ENCODE measurements at regions not wholly inside any gene's neighbourhood (a gene's known extent, or its start where the extent isn't known, plus 50 kb on each side); places are given as distances from the start of the nearest gene placed in this dataset.

GRCh38 chr22:49373289-49373666 is 454.4 kb downstream of the BRD1 start:
- DNase-seq = no peak

GRCh38 chr22:49372530-49373288 is 455.0 kb downstream of the BRD1 start:
- DNase-seq = no peak

DNA sequence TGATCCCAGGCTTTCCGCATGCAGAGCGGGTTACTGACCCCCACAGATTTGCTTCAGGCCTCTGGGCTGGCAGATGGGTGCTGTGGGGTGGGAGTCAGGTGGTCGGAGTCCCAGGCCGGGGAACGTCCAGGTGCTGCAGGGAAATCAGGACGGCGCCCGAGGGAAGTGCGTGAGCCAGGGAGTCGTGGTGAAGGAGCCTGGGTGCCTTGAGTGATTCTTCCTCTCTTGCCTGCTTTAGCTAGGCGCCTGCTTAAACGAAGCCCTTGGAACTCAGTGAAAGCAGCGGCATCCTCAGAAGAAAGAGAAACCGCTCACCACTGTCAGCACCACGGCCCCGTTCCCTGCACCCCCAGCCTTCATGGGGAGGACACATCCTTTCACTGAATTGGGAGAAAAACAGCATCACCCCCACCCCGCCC is 455.6 kb downstream of the BRD1 start:
- DNase-seq = no peak

DNA sequence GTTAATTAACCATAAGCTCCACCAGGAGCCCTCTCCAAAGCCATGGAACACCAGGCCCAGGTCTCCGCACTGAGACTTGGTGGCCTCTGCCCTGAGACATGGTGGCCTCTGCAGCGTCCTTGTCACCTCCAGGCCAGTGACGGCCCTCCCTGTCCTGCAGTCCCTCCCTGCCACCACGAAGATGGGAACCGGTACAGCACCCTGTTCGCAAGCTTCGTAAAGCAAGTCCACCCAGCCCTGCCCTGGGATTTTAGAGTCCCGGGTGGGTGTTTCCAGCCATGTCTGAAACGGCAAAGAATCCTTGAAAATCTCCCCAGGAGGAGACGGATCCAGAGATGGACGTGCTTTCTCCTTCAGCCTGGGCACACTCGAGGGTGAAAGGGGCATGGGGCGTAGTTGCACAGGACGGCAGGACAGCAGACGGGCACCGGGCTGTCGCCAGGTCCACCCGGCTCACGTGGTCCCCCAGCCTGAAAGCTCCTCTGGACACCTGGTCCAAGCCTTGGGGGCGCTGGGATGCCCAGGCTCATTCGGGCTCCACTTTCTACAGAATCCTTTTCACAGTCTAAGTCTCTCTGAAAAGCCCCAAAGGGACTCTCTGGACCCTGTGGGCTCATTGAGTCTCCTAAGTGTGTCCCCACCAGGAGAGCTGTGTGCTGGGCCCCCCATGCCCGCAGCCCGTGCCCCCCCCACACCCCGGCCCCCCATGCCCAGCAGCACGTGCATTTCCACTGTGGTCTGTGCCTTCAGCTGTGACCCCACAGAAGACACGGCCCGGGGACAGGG is 456.2 kb downstream of the BRD1 start:
- no peak for DNase-seq

GRCh38 chr22:49370627-49371301 is 456.9 kb downstream of the BRD1 start:
- no peak for DNase-seq

DNA sequence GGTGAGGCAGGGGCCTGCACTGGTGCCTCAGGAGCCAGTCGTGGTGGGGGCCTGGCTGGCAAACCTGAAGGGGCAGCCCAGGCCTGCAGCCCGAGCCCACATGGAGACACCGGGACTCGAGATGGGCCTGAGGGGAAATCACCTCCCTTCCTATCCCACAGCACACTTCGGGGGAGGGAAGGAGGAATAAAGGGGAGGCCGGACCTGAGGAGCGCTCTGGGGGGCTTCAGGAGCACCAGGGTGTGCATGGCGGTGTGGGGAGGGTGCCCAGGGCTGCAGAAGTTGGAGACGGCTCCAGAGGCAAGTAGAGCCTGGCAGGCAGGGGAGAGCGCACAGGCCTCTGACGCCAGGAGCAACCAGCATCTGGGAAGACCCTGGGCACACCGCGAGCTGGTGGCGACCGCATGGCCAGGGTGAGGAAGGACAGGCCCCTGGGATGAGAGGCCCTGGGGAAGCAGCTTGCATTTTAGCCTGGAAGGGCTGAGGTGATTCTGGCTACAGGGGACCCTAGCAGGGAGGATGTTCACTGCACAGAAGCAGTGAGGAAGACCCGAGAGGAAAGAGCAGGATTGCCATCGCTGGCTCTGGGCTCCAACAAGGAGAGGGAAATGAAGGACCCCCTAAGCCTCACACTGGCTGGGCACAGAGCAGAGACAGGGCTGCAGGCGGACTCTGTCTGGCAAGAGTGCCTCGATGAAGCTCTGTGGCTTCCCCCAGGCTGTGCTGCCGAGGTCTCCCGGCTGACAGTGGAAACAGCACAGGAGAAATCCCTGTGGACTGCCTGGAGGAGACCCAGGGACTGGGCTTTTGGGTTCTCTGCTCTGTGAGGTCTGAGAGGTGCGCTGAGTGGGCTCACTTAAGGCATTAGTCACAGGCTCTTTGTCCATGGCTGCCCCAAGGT is 457.7 kb downstream of the BRD1 start:
- no peak for DNase-seq

- no peak for DNase-seq
Observed at GRCh38 chr22:49368976-49369725, 458.5 kb downstream of the BRD1 start.

- DNase-seq = no peak
Observed at GRCh38 chr22:49368221-49368975, 459.3 kb downstream of the BRD1 start.

DNA sequence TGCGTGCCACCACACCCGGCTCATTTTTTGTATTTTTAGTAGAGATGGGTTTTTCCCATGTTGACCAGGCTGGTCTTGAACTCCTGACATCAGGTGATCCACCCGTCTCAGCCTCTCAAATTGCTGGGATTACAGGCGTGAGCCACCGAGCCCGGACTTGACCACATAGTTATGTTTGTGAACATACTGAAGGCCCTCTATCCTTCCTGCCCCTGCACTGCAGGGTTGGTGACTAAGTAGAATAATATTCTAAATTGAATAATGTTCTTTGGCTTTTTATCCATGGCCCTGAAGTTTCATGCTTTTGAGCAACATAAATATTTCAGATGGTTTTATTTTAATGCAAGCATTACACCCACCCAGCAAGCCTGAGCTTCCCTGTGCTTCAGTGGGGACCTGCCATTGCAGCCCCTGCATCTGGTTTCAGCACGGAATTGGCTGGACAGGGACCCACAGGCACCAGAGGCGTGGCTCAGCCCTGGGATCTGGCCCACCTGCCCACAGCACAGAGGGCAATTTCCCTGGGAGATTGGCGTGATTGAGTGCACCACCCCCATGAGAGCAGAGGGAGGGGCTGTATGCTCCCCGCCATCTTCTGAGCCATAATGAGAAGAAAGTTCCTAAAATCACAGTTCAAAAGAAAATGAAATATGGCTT is 460.5 kb downstream of the BRD1 start:
- DNase-seq = no peak

DNA sequence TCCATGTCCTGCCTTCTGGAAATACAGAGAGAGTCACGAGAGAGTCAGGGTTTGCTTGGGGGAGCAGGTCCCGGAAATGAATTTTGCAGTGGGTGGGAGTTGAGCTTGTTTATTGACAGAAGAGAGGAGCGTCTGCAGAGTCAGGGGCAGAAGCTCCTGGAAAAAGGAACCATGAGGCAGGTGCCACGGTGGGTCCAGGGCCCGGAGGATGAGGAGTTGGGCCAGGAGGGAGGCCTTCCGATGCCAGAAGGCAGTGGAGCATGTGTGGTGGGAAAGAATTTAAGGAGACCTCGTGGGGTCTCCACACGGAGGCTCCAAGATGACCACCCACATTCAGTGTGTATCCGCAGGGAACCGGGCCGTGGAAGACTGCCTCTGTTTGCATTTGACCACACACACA is 461.2 kb downstream of the BRD1 start:
- DNase-seq = no peak

- no peak for DNase-seq
Observed at GRCh38 chr22:49365910-49366309, 461.8 kb downstream of the BRD1 start.

- no peak for DNase-seq
Observed at GRCh38 chr22:49365191-49365837, 462.4 kb downstream of the BRD1 start.

GRCh38 chr22:49364398-49364797 is 463.3 kb downstream of the BRD1 start:
- no peak for DNase-seq

- no peak for DNase-seq
Observed at GRCh38 chr22:49363526-49364230, 464.0 kb downstream of the BRD1 start.

GRCh38 chr22:49362211-49362839 is 465.3 kb downstream of the BRD1 start:
- DNase-seq = no peak

DNA sequence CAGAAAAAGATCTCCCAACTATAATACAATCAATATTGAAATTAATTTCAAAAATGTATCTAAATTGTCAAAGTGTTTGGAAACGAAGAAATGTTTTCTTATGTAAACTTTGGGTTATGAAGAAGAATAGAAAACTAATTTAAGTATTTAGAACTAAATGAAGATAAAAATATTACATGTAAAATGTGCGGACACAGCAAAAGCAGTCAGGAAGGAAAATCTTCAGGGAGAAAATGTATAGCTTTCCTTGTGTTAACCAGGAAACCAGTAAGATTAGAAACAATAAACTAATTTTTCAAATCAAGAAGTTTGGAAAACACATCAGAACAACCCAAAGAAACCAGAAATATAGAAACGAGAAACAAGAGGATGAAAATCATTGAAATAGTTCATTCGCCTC is 466.5 kb downstream of the BRD1 start:
- DNase-seq = no peak

DNA sequence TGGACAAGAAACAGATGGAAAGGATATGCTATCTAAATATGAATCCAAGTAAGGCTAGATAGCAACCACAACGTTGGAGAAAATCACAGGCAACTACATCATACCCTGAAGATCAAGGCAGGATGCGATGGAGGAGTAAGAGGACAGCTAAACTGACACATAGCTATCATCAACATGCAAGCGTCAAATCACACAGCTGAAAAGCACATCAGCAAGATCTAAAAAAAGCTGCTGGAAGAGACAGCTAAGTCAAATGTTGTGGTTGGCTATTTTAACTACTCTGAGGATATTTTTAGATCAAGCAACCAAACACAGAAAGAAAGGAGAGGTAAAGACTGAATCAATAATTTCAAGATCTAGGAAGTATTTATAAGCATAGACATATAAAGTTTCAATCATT is 466.9 kb downstream of the BRD1 start:
- no peak for DNase-seq

GRCh38 chr22:49359076-49359475 is 468.6 kb downstream of the BRD1 start:
- DNase-seq = no peak
